GM12874 (cell line): ENCODE measurements at regions not wholly inside any gene's neighbourhood (a gene's known extent, or its start where the extent isn't known, plus 50 kb on each side); places are given as distances from the start of the nearest gene placed in this dataset.

Experiments used
- TF ChIP-seq, protein P1 (sequence below): IDR thresholded peaks from 2 replicates; pipeline ENCODE4 v1.5.1; 2011; ENCODE audit warnings: low read depth, mild to moderate bottlenecking, control low read depth, low read length, moderate library complexity; ENCODE audit not compliant: insufficient read depth

- TF ChIP-seq, protein P1, sequence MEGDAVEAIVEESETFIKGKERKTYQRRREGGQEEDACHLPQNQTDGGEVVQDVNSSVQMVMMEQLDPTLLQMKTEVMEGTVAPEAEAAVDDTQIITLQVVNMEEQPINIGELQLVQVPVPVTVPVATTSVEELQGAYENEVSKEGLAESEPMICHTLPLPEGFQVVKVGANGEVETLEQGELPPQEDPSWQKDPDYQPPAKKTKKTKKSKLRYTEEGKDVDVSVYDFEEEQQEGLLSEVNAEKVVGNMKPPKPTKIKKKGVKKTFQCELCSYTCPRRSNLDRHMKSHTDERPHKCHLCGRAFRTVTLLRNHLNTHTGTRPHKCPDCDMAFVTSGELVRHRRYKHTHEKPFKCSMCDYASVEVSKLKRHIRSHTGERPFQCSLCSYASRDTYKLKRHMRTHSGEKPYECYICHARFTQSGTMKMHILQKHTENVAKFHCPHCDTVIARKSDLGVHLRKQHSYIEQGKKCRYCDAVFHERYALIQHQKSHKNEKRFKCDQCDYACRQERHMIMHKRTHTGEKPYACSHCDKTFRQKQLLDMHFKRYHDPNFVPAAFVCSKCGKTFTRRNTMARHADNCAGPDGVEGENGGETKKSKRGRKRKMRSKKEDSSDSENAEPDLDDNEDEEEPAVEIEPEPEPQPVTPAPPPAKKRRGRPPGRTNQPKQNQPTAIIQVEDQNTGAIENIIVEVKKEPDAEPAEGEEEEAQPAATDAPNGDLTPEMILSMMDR = no peak
Observed at GRCh38 chr20:50313827-50314677, 123.4 kb downstream of the CEBPB start.

GRCh38 chr20:50314678-50315335 is 124.2 kb downstream of the CEBPB start:
- TF ChIP-seq, protein P1 = no peak

GRCh38 chr20:50315586-50316551 is 125.2 kb downstream of the CEBPB start:
- TF ChIP-seq, protein P1 = no peak

- TF ChIP-seq, protein P1 = no peak
Observed at GRCh38 chr20:50317116-50317515, 126.5 kb downstream of the CEBPB start.

DNA sequence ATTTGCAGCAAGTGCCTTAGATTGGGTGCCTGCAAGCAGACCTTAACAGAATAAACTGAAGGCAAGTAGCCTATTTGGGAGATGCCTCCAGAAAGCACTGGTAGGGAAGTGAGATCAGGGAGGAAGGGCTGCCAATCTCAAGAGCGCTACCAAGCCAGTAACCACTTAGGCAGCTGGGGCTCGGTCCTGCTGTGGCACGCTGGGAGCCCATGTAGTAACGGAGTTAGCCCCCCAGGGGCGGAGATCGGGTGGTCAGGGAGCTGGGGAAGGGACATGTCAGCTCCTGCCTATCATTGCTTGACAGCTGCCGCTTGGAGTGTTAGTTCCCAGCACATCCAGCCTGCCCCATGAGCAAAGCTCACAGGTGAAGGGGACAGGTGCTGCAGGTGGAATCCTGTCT is 127.0 kb downstream of the CEBPB start:
- TF ChIP-seq, protein P1 = no peak

- TF ChIP-seq, protein P1 = no peak
Observed at GRCh38 chr20:50318710-50319109, 128.1 kb downstream of the CEBPB start.
